ENCODE measurements at regions not wholly inside any gene's neighbourhood (a gene's known extent, or its start where the extent isn't known, plus 50 kb on each side); places are given as distances from the start of the nearest gene placed in this dataset.

GRCh38 chr1:30323352-30323751, 400.0 kb downstream of the MATN1 start:
- H3K9ac ChIP-seq (ENCODE audit: low read depth, low read length, poor library complexity, severe bottlenecking), result no peak overlapping the region
- H3K9me3 ChIP-seq (ENCODE audit: insufficient read depth, low read depth, low read length), result no peaks in the 10 kb centered on the region
- H3K9me2 ChIP-seq (replicated peaks; ENCODE audit: low read depth, low read length), result no peaks in the 10 kb centered on the region
- H3K36me3 ChIP-seq (ENCODE audit: insufficient read depth, low read length), result no peaks in the 10 kb centered on the region
- no peaks in the 10 kb centered on the region for H3K4me1 ChIP-seq (ENCODE audit: insufficient read depth, low read length, poor library complexity, severe bottlenecking)
- H3K4me2 ChIP-seq (ENCODE audit: low read depth, low read length, poor library complexity, severe bottlenecking), result no peak overlapping the region
- TF ChIP-seq EZH2phosphoT487 (IDR thresholded peaks at IDR 0.05; ENCODE audit: borderline replicate concordance) (no peak), CTCF (conservative IDR thresholded peaks at IDR 0.05; ENCODE audit: low read length) (no peak)
- no peak overlapping the region for H3K4me3 ChIP-seq (ENCODE audit: low read length, poor library complexity, severe bottlenecking)
- H3K27me3 ChIP-seq (ENCODE audit: insufficient read depth, low read length, poor library complexity, severe bottlenecking), result no peaks in the 10 kb centered on the region
- H2AFZ ChIP-seq (ENCODE audit: low read length), result no peak overlapping the region
- no peaks in the 10 kb centered on the region for H3F3A ChIP-seq (ENCODE audit: low read depth)
- H3K79me2 ChIP-seq (ENCODE audit: insufficient read depth, low read length), result no peaks in the 10 kb centered on the region
- no peaks in the 10 kb centered on the region for H4K20me1 ChIP-seq (ENCODE audit: insufficient read depth, low read length, poor library complexity, severe bottlenecking)

- H3K9ac ChIP-seq (ENCODE audit: low read depth, low read length, poor library complexity, severe bottlenecking), result no peak overlapping the region
- H3K27me3 ChIP-seq (ENCODE audit: insufficient read depth, low read length, poor library complexity, severe bottlenecking), result no peaks in the 10 kb centered on the region
- no peak overlapping the region for H2AFZ ChIP-seq (ENCODE audit: low read length)
- H3K36me3 ChIP-seq (ENCODE audit: insufficient read depth, low read length), result no peaks in the 10 kb centered on the region
- no peaks in the 10 kb centered on the region for H3F3A ChIP-seq (ENCODE audit: low read depth)
- H3K9me3 ChIP-seq (ENCODE audit: insufficient read depth, low read depth, low read length), result no peaks in the 10 kb centered on the region
- no peaks in the 10 kb centered on the region for H3K4me1 ChIP-seq (ENCODE audit: insufficient read depth, low read length, poor library complexity, severe bottlenecking)
- H3K79me2 ChIP-seq (ENCODE audit: insufficient read depth, low read length), result no peaks in the 10 kb centered on the region
- H3K9me2 ChIP-seq (replicated peaks; ENCODE audit: low read depth, low read length), result no peaks in the 10 kb centered on the region
- TF ChIP-seq EZH2phosphoT487 (IDR thresholded peaks at IDR 0.05; ENCODE audit: borderline replicate concordance) (no peak), CTCF (conservative IDR thresholded peaks at IDR 0.05; ENCODE audit: low read length) (peak; percentile 16; the same call in 1 of the 2 replicates)
- no peak overlapping the region for H3K4me2 ChIP-seq (ENCODE audit: low read depth, low read length, poor library complexity, severe bottlenecking)
- no peak overlapping the region for H3K4me3 ChIP-seq (ENCODE audit: low read length, poor library complexity, severe bottlenecking)
- no peaks in the 10 kb centered on the region for H4K20me1 ChIP-seq (ENCODE audit: insufficient read depth, low read length, poor library complexity, severe bottlenecking)
Observed at GRCh38 chr1:30322859-30323257, 400.5 kb downstream of the MATN1 start.

GRCh38 chr1:30321996-30322858, 401.2 kb downstream of the MATN1 start:
- no peak overlapping the region for H3K4me2 ChIP-seq (ENCODE audit: low read depth, low read length, poor library complexity, severe bottlenecking)
- no peaks in the 10 kb centered on the region for H3K27me3 ChIP-seq (ENCODE audit: insufficient read depth, low read length, poor library complexity, severe bottlenecking)
- H3K4me3 ChIP-seq (ENCODE audit: low read length, poor library complexity, severe bottlenecking), result no peak overlapping the region
- no peaks in the 10 kb centered on the region for H3K4me1 ChIP-seq (ENCODE audit: insufficient read depth, low read length, poor library complexity, severe bottlenecking)
- H2AFZ ChIP-seq (ENCODE audit: low read length), result no peak overlapping the region
- H3K9ac ChIP-seq (ENCODE audit: low read depth, low read length, poor library complexity, severe bottlenecking), result no peak overlapping the region
- TF ChIP-seq CTCF (conservative IDR thresholded peaks at IDR 0.05; ENCODE audit: low read length) (no peak), EZH2phosphoT487 (IDR thresholded peaks at IDR 0.05; ENCODE audit: borderline replicate concordance) (no peak)
- H3K79me2 ChIP-seq (ENCODE audit: insufficient read depth, low read length), result no peaks in the 10 kb centered on the region
- H3K9me2 ChIP-seq (replicated peaks; ENCODE audit: low read depth, low read length), result no peaks in the 10 kb centered on the region
- H3K9me3 ChIP-seq (ENCODE audit: insufficient read depth, low read depth, low read length), result no peaks in the 10 kb centered on the region
- no peaks in the 10 kb centered on the region for H3F3A ChIP-seq (ENCODE audit: low read depth)
- H4K20me1 ChIP-seq (ENCODE audit: insufficient read depth, low read length, poor library complexity, severe bottlenecking), result no peaks in the 10 kb centered on the region
- H3K36me3 ChIP-seq (ENCODE audit: insufficient read depth, low read length), result no peaks in the 10 kb centered on the region
